ENCODE measurements at regions not wholly inside any gene's neighbourhood (a gene's known extent, or its start where the extent isn't known, plus 50 kb on each side); places are given as distances from the start of the nearest gene placed in this dataset.
A peak's percentile ranks its signal among the peaks of the same experiment; 100 is the strongest.

- Histone ChIP-seq H3K27ac (replicated peaks in 1 of 4) (no peak overlapping the region), H3K9me3 (no peaks in the 10 kb centered on the region), H3K27me3 (no peaks in the 10 kb centered on the region), H3K4me3 (no peak overlapping the region), H3K4me1 (no peaks in the 10 kb centered on the region), H3K36me3 (no peaks in the 10 kb centered on the region)
- DNase-seq (ENCODE audit: extremely low spot score) = no peak
- no peak for TF ChIP-seq POLR2A (IDR thresholded peaks at IDR 0.05; ENCODE audit: low read depth)
- no peak for TF ChIP-seq EP300 (IDR thresholded peaks at IDR 0.05)
- no peak for TF ChIP-seq POLR2AphosphoS5 (IDR thresholded peaks at IDR 0.05)
- TF ChIP-seq CTCF (IDR thresholded peaks at IDR 0.05) = no peak
- intact Hi-C loops (cut with DNase I) = no loop called here
- WGBS = 94% methylated on average over 3 of the region's 3 CpGs
Measured at GRCh38 chr16:65604771-65605170, 482.9 kb upstream of the CDH11 start.

GRCh38 chr16:65601781-65602180, 479.9 kb upstream of the CDH11 start:
- Histone ChIP-seq H3K4me1 (no peaks in the 10 kb centered on the region), H3K27ac (replicated peaks in 1 of 4) (no peak overlapping the region), H3K9me3 (no peaks in the 10 kb centered on the region), H3K27me3 (no peaks in the 10 kb centered on the region), H3K36me3 (no peaks in the 10 kb centered on the region), H3K4me3 (no peak overlapping the region)
- intact Hi-C loops (cut with DNase I) = no loop called here
- WGBS = 93% methylated on average over 3 of the region's 3 CpGs
- peak; percentile 82 for DNase-seq (ENCODE audit: extremely low spot score)
- no peak for TF ChIP-seq POLR2A (IDR thresholded peaks at IDR 0.05; ENCODE audit: low read depth)
- TF ChIP-seq EP300 (IDR thresholded peaks at IDR 0.05) = no peak
- TF ChIP-seq POLR2AphosphoS5 (IDR thresholded peaks at IDR 0.05) = no peak
- no peak for TF ChIP-seq CTCF (IDR thresholded peaks at IDR 0.05)

GRCh38 chr16:65600629-65601028, 478.8 kb upstream of the CDH11 start:
- Histone ChIP-seq H3K4me1 (no peaks in the 10 kb centered on the region), H3K27me3 (no peaks in the 10 kb centered on the region), H3K9me3 (no peaks in the 10 kb centered on the region), H3K36me3 (no peaks in the 10 kb centered on the region), H3K4me3 (no peak overlapping the region), H3K27ac (replicated peaks in 1 of 4) (no peak overlapping the region)
- no peak for DNase-seq (ENCODE audit: extremely low spot score)
- 74% methylated on average over 3 of the region's 3 CpGs for WGBS
- intact Hi-C loops (cut with DNase I) = no loop called here
- no peak for TF ChIP-seq EP300 (IDR thresholded peaks at IDR 0.05)
- TF ChIP-seq POLR2AphosphoS5 (IDR thresholded peaks at IDR 0.05) = no peak
- no peak for TF ChIP-seq POLR2A (IDR thresholded peaks at IDR 0.05; ENCODE audit: low read depth)
- TF ChIP-seq CTCF (IDR thresholded peaks at IDR 0.05) = no peak

GRCh38 chr16:65600046-65600445, 478.2 kb upstream of the CDH11 start:
- Histone ChIP-seq H3K9me3 (no peaks in the 10 kb centered on the region), H3K4me1 (no peaks in the 10 kb centered on the region), H3K36me3 (no peaks in the 10 kb centered on the region), H3K27ac (replicated peaks in 1 of 4) (no peak overlapping the region), H3K27me3 (no peaks in the 10 kb centered on the region), H3K4me3 (no peak overlapping the region)
- TF ChIP-seq POLR2AphosphoS5 (IDR thresholded peaks at IDR 0.05) (no peak), CTCF (IDR thresholded peaks at IDR 0.05) (no peak), POLR2A (IDR thresholded peaks at IDR 0.05; ENCODE audit: low read depth) (no peak), EP300 (IDR thresholded peaks at IDR 0.05) (no peak)
- 79% methylated on average over 4 of the region's 4 CpGs for WGBS
- DNase-seq (ENCODE audit: extremely low spot score) = peak; percentile 86
- intact Hi-C loops (cut with DNase I) = no loop called here

- Histone ChIP-seq H3K27me3 (no peaks in the 10 kb centered on the region), H3K4me1 (no peaks in the 10 kb centered on the region), H3K36me3 (no peaks in the 10 kb centered on the region), H3K27ac (replicated peaks in 1 of 4) (no peak overlapping the region), H3K4me3 (no peak overlapping the region), H3K9me3 (no peaks in the 10 kb centered on the region)
- no peak for TF ChIP-seq EP300 (IDR thresholded peaks at IDR 0.05)
- no peak for TF ChIP-seq CTCF (IDR thresholded peaks at IDR 0.05)
- TF ChIP-seq POLR2A (IDR thresholded peaks at IDR 0.05; ENCODE audit: low read depth) = no peak
- 81% methylated on average over 3 of the region's 3 CpGs for WGBS
- peak; percentile 60 for DNase-seq (ENCODE audit: extremely low spot score)
- intact Hi-C loops (cut with DNase I) = no loop called here
Measured at GRCh38 chr16:65598621-65599020, 476.8 kb upstream of the CDH11 start.
